ENCODE measurements at regions not wholly inside any gene's neighbourhood (a gene's known extent, or its start where the extent isn't known, plus 50 kb on each side); places are given as distances from the start of the nearest gene placed in this dataset.

GRCh38 chr3:112412494-112412893, 79.5 kb downstream of the CD200 start:
- ATAC-seq (ENCODE audit: low FRiP score) (no peak), DNase-seq (no peak)
- H3K4me3 ChIP-seq (ENCODE audit: low read length in 2 of 2): no peak overlapping the region
- peaks cover 2 to 3% of the 10 kb centered on the region in 2 donors for H3K4me1 ChIP-seq (ENCODE audit: control insufficient read depth in 1 of 2, insufficient read depth in 2 of 2, low read length in 2 of 2)
- WGBS, 2 donors: 87 to 91% methylated on average over 4 of the region's 4 CpGs
- no peaks in the 10 kb centered on the region for H3K9me3 ChIP-seq (ENCODE audit: control insufficient read depth, low read length)
- intact Hi-C loops (cut with DNase I): loop anchor here (5.0 kb wide), 2 partner anchors 50 to 80 kb away; partner anchors contain the start of gene CD200 (in 1 of the 2)
- no peaks in the 10 kb centered on the region for H3K36me3 ChIP-seq (ENCODE audit: control insufficient read depth in 1 of 2, insufficient read depth in 2 of 2, low read length in 1 of 2)
- H3K27ac ChIP-seq (ENCODE audit: low read depth in 1 of 2, low read length in 2 of 2): no peak overlapping the region
- H3K27me3 ChIP-seq (ENCODE audit: control insufficient read depth in 1 of 2, insufficient read depth in 2 of 2, low read length in 1 of 2): no peaks in the 10 kb centered on the region

DNA sequence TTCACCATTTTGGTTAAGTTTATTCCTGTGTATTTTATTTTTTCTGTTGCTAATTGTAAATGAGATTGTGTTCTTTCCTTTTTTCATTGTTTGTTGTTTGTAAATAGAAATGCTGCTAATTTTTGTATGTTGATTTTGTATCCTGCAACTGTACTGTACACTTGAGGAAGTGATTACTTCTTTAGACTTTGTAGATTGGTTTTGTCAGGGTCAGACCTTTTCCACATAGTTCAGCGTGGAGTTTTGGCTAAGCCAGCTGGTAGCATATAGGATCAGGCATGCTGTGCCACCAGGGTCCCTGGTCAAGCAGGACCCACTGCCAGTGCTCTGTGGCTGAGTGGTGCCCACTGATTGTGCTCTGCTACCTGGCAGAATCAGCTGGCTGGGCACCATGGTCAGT, 80.1 kb downstream of the CD200 start:
- 95 to 96% methylated on average over 1 of the region's 1 CpG for WGBS, 2 donors
- intact Hi-C loops (cut with DNase I): loop anchor here (5.0 kb wide), 2 partner anchors 51 to 81 kb away; partner anchors contain the start of gene CD200 (in 1 of the 2)
- no peaks in the 10 kb centered on the region for H3K9me3 ChIP-seq (ENCODE audit: control insufficient read depth, low read length)
- DNase-seq: no peak
- no peaks in the 10 kb centered on the region for H3K36me3 ChIP-seq (ENCODE audit: control insufficient read depth in 1 of 2, insufficient read depth in 2 of 2, low read length in 1 of 2)
- no peak for ATAC-seq (ENCODE audit: low FRiP score)
- no peak overlapping the region for H3K27ac ChIP-seq (ENCODE audit: low read depth in 1 of 2, low read length in 2 of 2)
- peaks cover 0 to 2% of the 10 kb centered on the region in 2 donors for H3K4me1 ChIP-seq (ENCODE audit: control insufficient read depth in 1 of 2, insufficient read depth in 2 of 2, low read length in 2 of 2)
- no peaks in the 10 kb centered on the region for H3K27me3 ChIP-seq (ENCODE audit: control insufficient read depth in 1 of 2, insufficient read depth in 2 of 2, low read length in 1 of 2)
- H3K4me3 ChIP-seq (ENCODE audit: low read length in 2 of 2): no peak overlapping the region

DNA sequence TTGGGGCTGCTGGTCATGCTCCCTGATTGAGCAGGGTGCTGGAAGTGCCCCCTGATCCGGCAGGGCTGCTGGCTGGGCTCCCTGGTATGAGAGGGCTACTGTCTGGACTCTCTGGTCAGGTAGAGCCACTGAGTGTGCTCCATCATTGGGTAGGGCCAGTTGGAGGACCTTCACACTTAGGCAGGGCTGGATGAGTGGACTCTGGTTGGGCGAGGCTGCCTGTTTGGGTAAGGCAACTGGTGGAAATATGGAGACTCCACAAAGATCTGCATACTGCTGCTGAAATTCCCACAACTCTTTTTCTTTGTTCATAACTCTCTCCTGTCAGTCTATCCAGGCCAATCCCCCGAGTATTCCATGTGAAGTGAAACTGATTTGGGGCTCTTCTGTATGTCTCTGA, 80.8 kb downstream of the CD200 start:
- H3K36me3 ChIP-seq (ENCODE audit: control insufficient read depth in 1 of 2, insufficient read depth in 2 of 2, low read length in 1 of 2): no peaks in the 10 kb centered on the region
- no peak for ATAC-seq (ENCODE audit: low FRiP score)
- no peak overlapping the region for H3K4me3 ChIP-seq (ENCODE audit: low read length in 2 of 2)
- H3K4me1 ChIP-seq (ENCODE audit: control insufficient read depth in 1 of 2, insufficient read depth in 2 of 2, low read length in 2 of 2): peaks cover 0 to 2% of the 10 kb centered on the region in 2 donors
- H3K9me3 ChIP-seq (ENCODE audit: control insufficient read depth, low read length): no peaks in the 10 kb centered on the region
- WGBS, 2 donors: 81% methylated on average over 3 of the region's 3 CpGs
- no peaks in the 10 kb centered on the region for H3K27me3 ChIP-seq (ENCODE audit: control insufficient read depth in 1 of 2, insufficient read depth in 2 of 2, low read length in 1 of 2)
- DNase-seq: no peak
- peak overlapping the region in 1 of 2 donors; percentile 13 for H3K27ac ChIP-seq (ENCODE audit: low read depth in 1 of 2, low read length in 2 of 2)
- intact Hi-C loops (cut with DNase I): loop anchor here (5.0 kb wide), 2 partner anchors 51 to 81 kb away; partner anchors contain the start of gene CD200 (in 1 of the 2)

Data from aorta (tissue), 5 donors.